PC-9 (cell line): ENCODE measurements at regions not wholly inside any gene's neighbourhood (a gene's known extent, or its start where the extent isn't known, plus 50 kb on each side); places are given as distances from the start of the nearest gene placed in this dataset.

Source experiments
- EZH2 ChIP-seq: fragments of 200-600 bp; sonication (generic); IDR thresholded peaks from 2 replicates; pipeline ENCODE4 v1.8.0; 2017; ENCODE audit warnings: antibody characterized with exemption, low read depth
- TF ChIP-seq, protein P1 (sequence below): fragments of 200-600 bp; sonication (generic); conservative IDR thresholded peaks from 2 replicates; pipeline ENCODE4 v1.6.1; 2017; ENCODE audit warnings: mixed run types, antibody characterized with exemption, mild to moderate bottlenecking, moderate library complexity

DNA sequence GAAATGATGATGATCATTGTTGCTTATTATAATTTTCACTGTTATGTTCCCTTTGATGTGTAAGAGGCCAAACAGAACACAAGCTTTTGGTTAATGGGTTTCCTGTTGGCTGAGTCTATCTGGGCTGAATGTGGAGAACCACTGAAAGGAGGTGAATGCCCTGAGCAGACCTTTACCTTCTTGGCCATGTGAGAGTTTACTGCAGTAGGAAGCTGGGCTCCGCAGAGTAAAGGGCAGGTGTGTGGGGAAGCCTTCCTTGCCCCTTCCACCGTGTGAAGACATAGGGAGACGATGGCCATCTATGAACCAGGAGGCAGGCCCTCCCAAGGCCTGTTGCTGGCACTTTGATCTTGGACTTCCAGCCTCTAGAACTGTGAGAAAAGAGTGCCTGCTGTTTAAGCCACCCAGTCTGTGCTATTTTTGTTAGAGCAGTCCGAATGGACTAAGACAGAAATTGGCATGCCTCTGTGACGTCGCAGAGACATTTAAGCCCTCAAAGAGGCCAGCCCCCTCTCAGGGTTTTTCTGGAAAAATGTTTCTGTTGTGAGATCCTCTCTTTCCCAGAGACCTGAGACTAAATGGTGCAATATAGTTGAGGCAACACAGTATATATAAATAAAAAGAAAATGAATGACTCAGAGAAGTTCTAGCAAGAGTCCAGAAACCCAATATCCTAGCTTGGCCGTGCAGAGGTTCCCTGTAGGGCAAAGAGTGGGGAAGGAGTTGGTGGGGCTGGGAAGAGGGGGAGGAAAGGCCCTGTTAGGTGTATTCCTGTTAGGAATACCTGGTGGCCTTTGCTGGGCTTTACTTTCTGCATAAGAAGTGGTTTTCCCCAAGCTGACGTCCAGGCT, 121.9 kb upstream of the LGALSL start:
- TF ChIP-seq, protein P1, sequence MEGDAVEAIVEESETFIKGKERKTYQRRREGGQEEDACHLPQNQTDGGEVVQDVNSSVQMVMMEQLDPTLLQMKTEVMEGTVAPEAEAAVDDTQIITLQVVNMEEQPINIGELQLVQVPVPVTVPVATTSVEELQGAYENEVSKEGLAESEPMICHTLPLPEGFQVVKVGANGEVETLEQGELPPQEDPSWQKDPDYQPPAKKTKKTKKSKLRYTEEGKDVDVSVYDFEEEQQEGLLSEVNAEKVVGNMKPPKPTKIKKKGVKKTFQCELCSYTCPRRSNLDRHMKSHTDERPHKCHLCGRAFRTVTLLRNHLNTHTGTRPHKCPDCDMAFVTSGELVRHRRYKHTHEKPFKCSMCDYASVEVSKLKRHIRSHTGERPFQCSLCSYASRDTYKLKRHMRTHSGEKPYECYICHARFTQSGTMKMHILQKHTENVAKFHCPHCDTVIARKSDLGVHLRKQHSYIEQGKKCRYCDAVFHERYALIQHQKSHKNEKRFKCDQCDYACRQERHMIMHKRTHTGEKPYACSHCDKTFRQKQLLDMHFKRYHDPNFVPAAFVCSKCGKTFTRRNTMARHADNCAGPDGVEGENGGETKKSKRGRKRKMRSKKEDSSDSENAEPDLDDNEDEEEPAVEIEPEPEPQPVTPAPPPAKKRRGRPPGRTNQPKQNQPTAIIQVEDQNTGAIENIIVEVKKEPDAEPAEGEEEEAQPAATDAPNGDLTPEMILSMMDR = no peak
- no peak for TF ChIP-seq EZH2
